Activated T-helper 1 cell treated with anti-CD3 and anti-CD28 coated beads, Interleukin-12 subunit alpha, Interleukin-12 subunit beta, Interleukin-2, Interleukin-4 antibody, amounts not matched to agents 30 ng/mL and 10 ng/mL and 1 ng/mL, durations not matched to agents 14 hours and 24 hours and 36 hours (primary cell): ENCODE measurements at regions not wholly inside any gene's neighbourhood (a gene's known extent, or its start where the extent isn't known, plus 50 kb on each side); places are given as distances from the start of the nearest gene placed in this dataset.

Source experiments
- DNase-seq: peaks from one replicate; pipeline ENCODE4 v3.0.0; 2021; ENCODE audit warnings: low spot score
- H3K27ac Mint-ChIP-seq: one replicate; pipeline ENCODE4 v1.8.0; 2021; ENCODE audit warnings: mild to moderate bottlenecking, mixed read lengths
- H3K27me3 Mint-ChIP-seq: one replicate; pipeline ENCODE4 v1.8.0; 2022; ENCODE audit warnings: mild to moderate bottlenecking, moderate library complexity, mixed read lengths; ENCODE audit not compliant: insufficient read depth
- H3K36me3 Mint-ChIP-seq: one replicate; pipeline ENCODE4 v1.8.0; 2021; ENCODE audit warnings: low read depth, mixed read lengths
- H3K4me1 Mint-ChIP-seq: one replicate; pipeline ENCODE4 v1.8.0; 2021; ENCODE audit warnings: low read depth, mixed read lengths
- H3K4me3 Mint-ChIP-seq: one replicate; pipeline ENCODE4 v1.8.0; 2021; ENCODE audit warnings: mild to moderate bottlenecking, moderate library complexity, mixed read lengths
- H3K9me3 Mint-ChIP-seq: one replicate; pipeline ENCODE4 v1.8.0; 2021; ENCODE audit warnings: mixed read lengths
- intact Hi-C: fragments of 100-400 bp; cut with micrococcal nuclease; formaldehyde crosslinking; loops from one replicate; pipeline ENCODE4 v1.15.1; 2024

- H3K4me1 Mint-ChIP-seq: no peaks in the 10 kb centered on the region
- no peak overlapping the region for H3K27ac Mint-ChIP-seq
- intact Hi-C loops: no loop called here
- H3K4me3 Mint-ChIP-seq: no peak overlapping the region
- H3K9me3 Mint-ChIP-seq: no peaks in the 10 kb centered on the region
- no peak for DNase-seq
- H3K36me3 Mint-ChIP-seq: no peaks in the 10 kb centered on the region
- H3K27me3 Mint-ChIP-seq: peaks cover under 1% of the 10 kb centered on the region
These were observed 99.7 kb upstream of the BOD1 start for GRCh38 chr5:173716058-173716682.

- peaks cover 5% of the 10 kb centered on the region for H3K27me3 Mint-ChIP-seq
- intact Hi-C loops: no loop called here
- no peaks in the 10 kb centered on the region for H3K9me3 Mint-ChIP-seq
- H3K4me3 Mint-ChIP-seq: no peak overlapping the region
- H3K4me1 Mint-ChIP-seq: no peaks in the 10 kb centered on the region
- H3K36me3 Mint-ChIP-seq: no peaks in the 10 kb centered on the region
- no peak for DNase-seq
- no peak overlapping the region for H3K27ac Mint-ChIP-seq
These were observed 101.5 kb upstream of the BOD1 start for GRCh38 chr5:173717959-173718358.

DNA sequence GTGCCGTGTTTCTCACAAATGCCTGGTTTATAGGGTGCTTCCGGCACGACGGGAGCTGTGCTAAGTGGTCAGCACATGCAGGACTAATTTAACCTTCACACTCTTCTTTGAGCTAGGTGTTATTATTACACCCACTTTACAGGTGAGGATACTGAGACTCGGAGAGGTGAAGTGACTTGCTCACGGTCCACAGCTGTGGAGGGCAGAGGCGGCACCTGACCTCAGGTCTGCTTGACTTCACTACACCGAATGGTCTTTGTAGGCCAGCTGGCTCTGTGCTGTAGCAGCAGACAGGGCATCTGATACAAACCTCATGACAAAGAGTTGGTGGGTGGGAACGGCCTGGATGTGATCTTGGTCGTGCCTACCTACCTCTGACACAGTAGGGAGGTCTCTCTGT, 102.0 kb upstream of the BOD1 start:
- intact Hi-C loops: no loop called here
- Mint-ChIP-seq H3K27me3 (peaks cover 5% of the 10 kb centered on the region), H3K4me3 (no peak overlapping the region), H3K27ac (no peak overlapping the region), H3K36me3 (no peaks in the 10 kb centered on the region), H3K4me1 (no peaks in the 10 kb centered on the region), H3K9me3 (no peaks in the 10 kb centered on the region)
- DNase-seq: no peak

DNA sequence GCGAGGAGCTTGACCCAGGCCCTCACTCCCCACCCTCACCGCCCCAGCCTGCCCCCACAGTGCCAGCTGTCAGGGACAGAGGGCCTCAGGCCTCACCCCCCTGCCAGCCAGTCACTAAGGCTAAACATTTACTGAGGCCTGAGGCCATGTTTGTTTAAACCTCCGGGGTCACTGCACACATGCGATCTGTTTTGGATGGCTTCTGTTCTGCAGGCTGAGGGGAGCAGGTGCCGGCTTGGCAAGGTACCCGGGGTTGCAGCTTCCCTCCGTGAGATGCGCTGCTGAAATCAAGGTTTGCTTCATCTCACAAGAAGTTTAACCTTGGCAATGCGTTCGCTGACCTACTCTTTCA, 103.3 kb upstream of the BOD1 start:
- Mint-ChIP-seq H3K36me3 (no peaks in the 10 kb centered on the region), H3K4me1 (no peaks in the 10 kb centered on the region), H3K9me3 (no peaks in the 10 kb centered on the region), H3K4me3 (no peak overlapping the region), H3K27ac (no peak overlapping the region), H3K27me3 (peaks cover 5% of the 10 kb centered on the region)
- intact Hi-C loops: no loop called here
- DNase-seq: no peak

DNA sequence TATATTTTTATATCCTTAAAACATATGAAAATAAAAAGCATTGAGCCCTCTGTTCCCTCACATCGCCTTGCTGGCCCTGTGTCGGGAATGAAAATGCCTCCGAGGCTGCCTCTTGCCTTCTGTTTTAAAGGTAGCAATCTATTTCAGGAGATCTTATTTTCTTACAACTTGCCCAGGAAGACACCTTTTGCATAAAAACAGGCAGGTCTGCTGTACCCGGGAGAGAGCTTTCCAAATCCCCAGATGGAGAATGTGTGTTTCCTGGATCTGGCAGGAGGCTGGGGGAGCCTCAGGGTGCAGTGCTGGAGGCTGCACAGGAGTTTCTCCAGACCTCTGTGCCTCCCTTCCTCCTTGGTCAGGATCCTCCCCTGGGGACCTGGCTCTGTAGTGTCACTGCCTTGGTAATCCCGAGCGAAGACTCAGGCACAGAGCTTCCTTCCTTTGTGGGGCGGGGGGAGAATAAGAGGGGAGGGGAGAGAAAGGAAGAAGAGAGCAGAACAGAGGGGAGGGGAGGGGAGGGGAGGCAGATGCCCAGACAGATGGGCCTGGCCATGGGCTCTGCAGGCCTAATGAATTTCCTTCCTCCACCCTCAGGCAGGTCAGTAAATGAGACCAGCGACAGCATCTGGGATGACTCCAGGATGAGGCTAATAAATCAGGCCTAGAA, 104.0 kb upstream of the BOD1 start:
- Mint-ChIP-seq H3K27me3 (peaks cover 5% of the 10 kb centered on the region), H3K4me1 (no peaks in the 10 kb centered on the region), H3K27ac (no peak overlapping the region), H3K9me3 (no peaks in the 10 kb centered on the region), H3K4me3 (no peak overlapping the region), H3K36me3 (no peaks in the 10 kb centered on the region)
- DNase-seq: no peak
- intact Hi-C loops: no loop called here

- intact Hi-C loops: no loop called here
- Mint-ChIP-seq H3K27ac (no peak overlapping the region), H3K36me3 (no peaks in the 10 kb centered on the region), H3K9me3 (no peaks in the 10 kb centered on the region), H3K4me1 (no peaks in the 10 kb centered on the region), H3K27me3 (peaks cover 5% of the 10 kb centered on the region), H3K4me3 (no peak overlapping the region)
- no peak for DNase-seq
These were observed 104.6 kb upstream of the BOD1 start for GRCh38 chr5:173720953-173721600.

DNA sequence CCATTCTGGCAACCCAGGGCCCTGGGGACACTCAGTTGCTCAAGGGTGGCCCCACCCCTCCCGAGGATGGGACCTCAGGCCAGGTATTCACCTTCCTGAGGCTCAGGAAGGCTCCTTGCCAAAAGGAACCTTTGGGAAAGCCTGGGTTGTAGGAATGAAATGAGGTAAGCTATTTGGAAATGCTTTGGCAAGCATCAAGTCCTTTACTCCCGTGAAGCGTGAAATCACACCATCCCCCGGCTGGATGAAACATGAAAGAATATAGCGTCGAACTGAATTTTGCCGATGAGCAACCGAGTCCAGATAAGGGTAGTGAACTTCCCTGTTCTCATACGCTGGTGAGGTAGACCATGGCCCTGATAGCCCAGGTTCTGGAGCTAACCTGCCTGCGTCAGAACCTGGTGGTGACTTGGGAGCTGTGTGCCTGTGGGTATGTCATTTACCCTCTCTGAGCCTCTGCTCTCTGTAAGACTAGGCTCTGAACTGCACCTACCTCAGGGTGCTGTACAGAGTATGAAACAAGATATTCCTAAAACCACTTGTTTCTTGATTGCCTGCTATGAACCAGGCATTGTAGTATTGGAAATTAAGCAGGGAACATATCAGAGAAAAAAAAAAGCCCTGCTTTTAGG, 105.3 kb upstream of the BOD1 start:
- H3K4me3 Mint-ChIP-seq: no peak overlapping the region
- H3K4me1 Mint-ChIP-seq: no peaks in the 10 kb centered on the region
- H3K9me3 Mint-ChIP-seq: no peaks in the 10 kb centered on the region
- intact Hi-C loops: no loop called here
- H3K27me3 Mint-ChIP-seq: peaks cover 7% of the 10 kb centered on the region
- no peak for DNase-seq
- no peak overlapping the region for H3K27ac Mint-ChIP-seq
- H3K36me3 Mint-ChIP-seq: no peaks in the 10 kb centered on the region

DNA sequence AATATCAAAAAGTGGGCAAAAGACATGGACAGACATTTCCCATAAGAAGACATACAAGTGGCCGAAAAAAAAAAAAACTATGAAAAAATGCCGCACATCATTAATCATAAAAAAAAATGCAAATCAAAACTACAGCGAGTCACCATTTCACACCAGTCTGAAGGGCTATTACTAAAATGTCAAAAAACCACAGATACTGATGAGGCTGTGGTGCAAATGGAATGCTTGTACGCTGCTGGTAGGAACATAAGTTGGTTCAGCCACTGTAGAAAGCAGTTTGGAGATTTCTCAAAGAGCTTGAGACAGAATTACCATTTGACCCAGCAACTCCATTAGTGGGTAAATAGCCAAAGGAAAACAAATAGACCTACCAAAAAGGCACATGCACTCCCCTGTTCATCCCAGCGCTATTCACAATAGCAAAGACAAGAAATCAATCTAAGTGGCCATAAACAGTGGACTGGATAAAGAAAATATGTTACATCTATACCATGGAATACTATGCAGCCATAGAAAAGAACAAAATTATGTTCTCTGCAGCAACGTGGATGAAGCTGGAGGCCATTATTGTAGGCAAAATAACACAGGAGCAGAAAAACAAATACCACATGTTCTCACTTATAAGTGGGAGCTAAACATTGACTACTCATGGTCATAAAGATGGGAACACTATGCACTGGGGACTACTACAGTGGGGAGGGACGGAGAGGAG, 110.6 kb upstream of the BOD1 start:
- H3K9me3 Mint-ChIP-seq: no peaks in the 10 kb centered on the region
- peaks cover 4% of the 10 kb centered on the region for H3K27me3 Mint-ChIP-seq
- no peak overlapping the region for H3K4me3 Mint-ChIP-seq
- intact Hi-C loops: no loop called here
- no peak overlapping the region for H3K27ac Mint-ChIP-seq
- no peak for DNase-seq
- no peaks in the 10 kb centered on the region for H3K4me1 Mint-ChIP-seq
- no peaks in the 10 kb centered on the region for H3K36me3 Mint-ChIP-seq

DNA sequence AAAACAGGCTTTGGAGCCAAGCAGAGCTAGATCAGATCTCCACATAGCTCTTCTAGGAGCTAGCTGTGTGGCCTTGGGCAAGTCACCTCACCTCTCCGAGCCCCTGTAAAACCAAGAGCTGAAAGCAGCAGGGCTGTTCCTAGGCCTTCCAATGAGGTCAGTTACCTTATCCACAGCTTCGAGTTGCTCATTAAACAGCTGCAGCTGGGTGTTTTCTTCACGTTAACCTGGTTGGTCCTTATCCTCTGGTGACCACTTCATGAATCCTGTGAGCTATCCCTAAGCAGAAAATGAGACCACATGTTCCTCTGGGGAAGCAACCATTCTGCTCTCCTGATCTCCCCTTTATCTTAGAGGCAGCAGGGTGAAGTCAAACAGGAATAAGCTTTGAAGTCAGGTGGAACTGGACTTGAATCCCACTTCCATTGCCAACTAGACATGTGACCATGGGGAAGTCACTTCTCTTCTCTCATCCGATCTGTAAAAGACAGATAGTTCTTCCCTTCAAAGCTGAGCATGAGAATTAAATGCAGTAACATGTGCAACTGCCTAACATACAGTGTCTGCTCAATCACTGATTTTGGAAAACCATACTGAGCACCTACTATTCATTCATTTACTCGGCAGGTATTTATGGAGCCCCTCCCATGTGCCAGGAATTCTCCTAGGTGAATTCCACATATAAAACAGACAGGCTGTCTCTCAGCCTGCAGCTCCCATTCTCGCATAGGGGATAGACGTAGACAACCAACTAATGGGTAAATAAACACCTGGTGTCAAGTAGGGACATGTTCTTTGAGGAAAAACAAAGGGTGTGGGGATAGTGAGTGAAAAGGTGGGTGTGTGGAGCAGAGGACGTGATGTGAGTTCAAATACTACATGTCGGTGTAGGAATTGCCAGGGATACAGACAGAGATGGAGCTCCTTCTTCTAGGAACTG, 111.7 kb upstream of the BOD1 start:
- H3K36me3 Mint-ChIP-seq: no peaks in the 10 kb centered on the region
- no peak for DNase-seq
- H3K4me3 Mint-ChIP-seq: no peak overlapping the region
- no peaks in the 10 kb centered on the region for H3K4me1 Mint-ChIP-seq
- H3K27ac Mint-ChIP-seq: no peak overlapping the region
- H3K27me3 Mint-ChIP-seq: peaks cover 2% of the 10 kb centered on the region
- intact Hi-C loops: no loop called here
- H3K9me3 Mint-ChIP-seq: no peaks in the 10 kb centered on the region

DNA sequence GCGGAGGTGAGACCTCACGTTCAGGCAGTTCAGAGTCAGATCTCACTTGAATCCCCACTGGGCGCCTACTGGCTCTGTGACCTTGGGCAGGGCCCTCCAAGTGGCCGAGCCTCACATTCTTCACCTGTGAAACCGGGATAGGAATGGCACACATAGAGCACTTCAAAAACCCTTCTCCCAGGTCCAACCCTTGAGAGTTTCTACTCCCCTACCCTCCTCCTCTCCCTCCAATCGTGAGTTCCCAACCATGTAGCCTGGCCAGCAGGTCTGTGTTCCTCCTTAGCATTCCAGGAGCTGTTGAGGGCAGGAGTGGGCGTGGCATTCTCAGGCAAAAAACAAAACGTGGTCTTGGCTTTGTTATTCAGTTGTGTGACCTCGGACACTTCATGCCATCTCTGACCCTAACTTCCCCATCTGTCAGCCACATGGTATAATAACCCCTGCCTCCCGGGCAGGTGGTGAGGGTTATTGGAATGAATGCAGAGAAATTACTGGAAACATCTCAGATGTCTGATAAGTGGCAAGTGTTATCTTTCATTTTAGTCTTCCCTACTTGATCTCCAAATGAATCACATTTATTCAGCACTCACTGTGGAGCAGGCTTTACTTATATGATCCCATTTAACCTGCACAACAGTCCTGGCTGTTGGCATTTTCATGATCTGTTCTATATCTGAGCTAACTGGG, 112.8 kb upstream of the BOD1 start:
- Mint-ChIP-seq H3K9me3 (no peaks in the 10 kb centered on the region), H3K4me1 (no peaks in the 10 kb centered on the region), H3K27me3 (peaks cover 2% of the 10 kb centered on the region), H3K4me3 (no peak overlapping the region), H3K36me3 (no peaks in the 10 kb centered on the region), H3K27ac (no peak overlapping the region)
- intact Hi-C loops: no loop called here
- DNase-seq: no peak

GRCh38 chr5:173730632-173731298, 114.3 kb upstream of the BOD1 start:
- Mint-ChIP-seq H3K4me1 (no peaks in the 10 kb centered on the region), H3K9me3 (no peaks in the 10 kb centered on the region), H3K27me3 (peaks cover 2% of the 10 kb centered on the region), H3K36me3 (no peaks in the 10 kb centered on the region), H3K27ac (no peak overlapping the region), H3K4me3 (no peak overlapping the region)
- no peak for DNase-seq
- intact Hi-C loops: no loop called here
